ENCODE measurements at regions not wholly inside any gene's neighbourhood (a gene's known extent, or its start where the extent isn't known, plus 50 kb on each side); places are given as distances from the start of the nearest gene placed in this dataset.

DNA sequence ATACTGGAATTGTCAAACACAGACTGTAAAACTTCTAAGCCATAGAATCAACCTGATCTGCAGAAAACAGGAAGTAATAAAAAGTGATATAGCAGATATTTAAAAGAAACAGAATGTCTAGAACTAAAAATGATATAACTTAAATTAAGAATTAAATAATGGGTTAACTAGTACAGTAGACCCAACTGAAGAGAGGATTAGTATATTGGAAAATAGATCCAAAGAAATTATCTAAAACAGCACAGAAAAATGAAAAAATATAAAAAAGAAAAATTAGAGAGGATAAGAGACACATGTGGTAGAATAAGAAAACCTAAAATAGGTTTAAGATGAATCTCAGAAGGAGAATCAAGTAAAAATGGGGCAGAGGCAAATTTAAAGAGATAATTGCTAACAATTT, 219.9 kb downstream of the SEMA6A start:
- no peak overlapping the region for H3K27ac Mint-ChIP-seq
- no peaks in the 10 kb centered on the region for H3K27me3 Mint-ChIP-seq
- no peak overlapping the region for H3K4me3 Mint-ChIP-seq
- no peak for ATAC-seq
- peaks cover 50% of the 10 kb centered on the region for H3K36me3 Mint-ChIP-seq
- H3K4me1 Mint-ChIP-seq: peaks cover 24% of the 10 kb centered on the region
- peaks cover 17% of the 10 kb centered on the region for H3K9me3 Mint-ChIP-seq

GRCh38 chr5:116347657-116348056, 227.0 kb downstream of the SEMA6A start:
- Mint-ChIP-seq H3K36me3 (peaks cover 74% of the 10 kb centered on the region), H3K9me3 (peaks cover 20% of the 10 kb centered on the region)
- no peak for ATAC-seq

DNA sequence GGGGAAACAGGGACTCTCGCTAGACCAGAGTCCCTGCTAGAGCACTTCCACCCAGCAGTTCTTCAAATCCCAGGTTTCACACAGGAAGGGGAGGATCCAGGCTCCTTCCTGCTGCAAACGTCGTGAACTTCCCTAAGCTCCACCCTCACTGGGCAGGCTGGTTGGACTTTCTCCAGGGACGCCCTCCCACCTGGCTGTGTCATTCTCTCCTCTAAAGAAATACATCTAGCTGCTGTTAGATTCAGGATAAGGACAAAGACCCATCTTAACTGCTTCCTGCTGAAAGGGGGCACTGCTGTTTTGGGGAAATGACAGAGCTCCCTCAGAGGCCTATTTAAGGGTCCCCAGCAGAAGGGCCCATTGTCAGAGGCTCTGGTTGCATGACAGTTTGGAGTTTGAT, 230.7 kb downstream of the SEMA6A start:
- H3K27me3 Mint-ChIP-seq: no peaks in the 10 kb centered on the region
- H3K4me3 Mint-ChIP-seq: no peak overlapping the region
- no peak overlapping the region for H3K27ac Mint-ChIP-seq
- peaks cover 17% of the 10 kb centered on the region for H3K9me3 Mint-ChIP-seq
- peaks cover 59% of the 10 kb centered on the region for H3K36me3 Mint-ChIP-seq
- no peak for ATAC-seq
- no peaks in the 10 kb centered on the region for H3K4me1 Mint-ChIP-seq

More at GRCh38 chr5:116347657-116348056, 227.0 kb downstream of the SEMA6A start:
- no peaks in the 10 kb centered on the region for H3K4me1 Mint-ChIP-seq
- no peak overlapping the region for H3K27ac Mint-ChIP-seq
- no peaks in the 10 kb centered on the region for H3K27me3 Mint-ChIP-seq
- no peak overlapping the region for H3K4me3 Mint-ChIP-seq

Data from stimulated activated memory B cell treated with anti-CD40 and anti-IgM and Interleukin-4, amounts not matched to agents 10 μg/mL and 1 μg/mL and 100 μg/mL, for 72 hours (primary cell).